ENCODE measurements at regions not wholly inside any gene's neighbourhood (a gene's known extent, or its start where the extent isn't known, plus 50 kb on each side); places are given as distances from the start of the nearest gene placed in this dataset.

DNA sequence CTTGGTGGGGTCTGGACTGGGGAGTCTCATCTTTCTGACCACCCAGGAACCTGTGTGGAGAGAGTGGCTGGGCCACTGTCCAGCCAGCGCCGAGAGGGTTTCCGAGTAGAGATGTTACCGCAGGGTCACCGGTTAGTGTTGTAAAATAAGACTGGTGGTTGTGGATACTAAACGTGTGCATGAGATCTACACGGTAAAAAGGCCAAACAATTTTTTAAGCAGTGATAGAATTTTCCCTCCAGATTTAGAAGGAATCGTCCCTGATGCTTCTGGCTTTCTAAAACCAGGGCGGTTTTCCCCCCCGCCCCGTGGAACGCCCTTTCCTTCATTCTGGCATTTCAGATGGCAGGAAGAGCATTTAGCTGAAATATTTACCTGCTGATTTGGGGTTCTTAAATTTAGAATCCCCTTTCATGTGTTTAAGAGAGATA, 72.6 kb upstream of the PPARA start:
- no peak for DNase-seq (ENCODE audit: low read depth in 2 of 2, low spot score in 1 of 2)

DNA sequence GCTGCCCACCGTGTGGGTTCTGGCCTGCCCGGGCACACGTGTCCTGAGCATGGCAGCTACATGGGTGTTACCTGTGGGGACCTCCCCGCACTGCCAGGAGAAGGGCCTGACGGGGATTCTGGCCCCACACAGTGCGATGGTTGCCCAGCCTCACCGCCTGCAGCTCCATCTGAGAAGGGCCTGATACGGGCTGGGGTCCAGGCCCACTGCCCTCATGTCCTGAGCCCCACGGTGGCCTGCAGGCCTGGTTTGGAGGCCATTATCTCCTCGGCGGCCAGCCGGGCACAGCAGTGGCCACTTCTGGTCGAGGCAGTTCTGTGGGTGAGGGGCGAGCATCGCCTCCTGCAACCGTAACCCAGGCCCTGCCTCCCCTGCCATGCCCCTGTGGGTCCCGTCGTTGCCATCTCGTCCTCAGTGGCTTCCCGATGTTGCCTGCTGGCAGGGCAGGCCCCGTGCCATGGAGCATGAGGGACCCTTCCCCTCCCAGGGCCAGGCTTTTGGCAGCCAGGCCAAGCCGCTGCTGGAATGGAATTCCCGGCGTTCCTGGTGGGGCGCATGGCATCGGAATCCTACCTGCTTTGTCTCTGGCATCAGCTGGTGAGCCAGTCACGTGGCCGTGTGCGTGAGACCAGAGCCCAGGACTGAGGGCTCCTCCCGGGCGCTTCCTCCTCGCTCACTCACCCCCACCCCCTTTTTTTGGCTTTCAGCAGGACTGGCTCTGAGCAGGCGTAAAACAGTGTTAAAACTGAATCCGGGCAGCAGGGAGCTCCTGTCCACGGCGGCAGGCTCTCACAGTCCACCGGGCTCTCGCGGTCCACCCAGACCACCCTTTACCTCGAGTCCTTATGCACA, 71.9 kb upstream of the PPARA start:
- DNase-seq (ENCODE audit: low read depth in 2 of 2, low spot score in 1 of 2), result no peak

DNA sequence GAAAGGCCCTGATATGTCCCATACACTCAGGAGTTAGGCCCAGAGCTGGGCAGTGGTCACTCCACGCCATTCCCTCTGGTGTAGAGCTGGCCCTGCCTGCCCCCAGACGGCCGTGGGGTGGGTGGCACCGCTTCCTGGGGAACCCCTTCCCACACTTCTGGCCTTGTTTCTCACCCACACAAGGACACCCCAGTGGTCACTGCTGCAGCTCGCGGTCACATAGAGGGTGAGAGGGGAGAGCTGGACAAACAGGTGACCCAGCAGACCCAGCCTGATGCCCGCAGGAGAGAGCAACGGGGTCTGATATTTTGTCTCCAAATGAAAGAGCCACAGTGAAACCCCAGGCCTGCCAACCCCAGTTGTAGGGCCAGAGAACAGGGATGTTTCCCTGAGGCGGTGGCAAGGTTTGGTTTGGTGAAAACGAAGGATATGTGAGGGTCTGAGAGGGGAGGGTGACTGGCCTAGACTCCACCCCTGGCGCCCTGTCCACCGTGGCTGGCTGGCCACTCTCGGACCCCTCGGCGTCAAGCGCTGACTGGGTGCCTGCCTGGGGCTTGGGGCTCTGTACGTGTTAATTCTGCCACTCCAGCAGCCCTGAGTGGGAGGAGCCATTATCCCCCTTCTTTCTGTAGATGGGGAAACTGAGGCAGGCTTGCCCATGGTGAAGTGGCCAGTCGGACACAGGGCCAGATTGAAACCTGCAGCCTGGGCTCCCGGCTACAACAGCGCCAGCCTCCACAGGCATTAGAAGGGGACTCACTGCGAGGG, 71.0 kb upstream of the PPARA start:
- no peak for DNase-seq (ENCODE audit: low read depth in 2 of 2, low spot score in 1 of 2)

DNA sequence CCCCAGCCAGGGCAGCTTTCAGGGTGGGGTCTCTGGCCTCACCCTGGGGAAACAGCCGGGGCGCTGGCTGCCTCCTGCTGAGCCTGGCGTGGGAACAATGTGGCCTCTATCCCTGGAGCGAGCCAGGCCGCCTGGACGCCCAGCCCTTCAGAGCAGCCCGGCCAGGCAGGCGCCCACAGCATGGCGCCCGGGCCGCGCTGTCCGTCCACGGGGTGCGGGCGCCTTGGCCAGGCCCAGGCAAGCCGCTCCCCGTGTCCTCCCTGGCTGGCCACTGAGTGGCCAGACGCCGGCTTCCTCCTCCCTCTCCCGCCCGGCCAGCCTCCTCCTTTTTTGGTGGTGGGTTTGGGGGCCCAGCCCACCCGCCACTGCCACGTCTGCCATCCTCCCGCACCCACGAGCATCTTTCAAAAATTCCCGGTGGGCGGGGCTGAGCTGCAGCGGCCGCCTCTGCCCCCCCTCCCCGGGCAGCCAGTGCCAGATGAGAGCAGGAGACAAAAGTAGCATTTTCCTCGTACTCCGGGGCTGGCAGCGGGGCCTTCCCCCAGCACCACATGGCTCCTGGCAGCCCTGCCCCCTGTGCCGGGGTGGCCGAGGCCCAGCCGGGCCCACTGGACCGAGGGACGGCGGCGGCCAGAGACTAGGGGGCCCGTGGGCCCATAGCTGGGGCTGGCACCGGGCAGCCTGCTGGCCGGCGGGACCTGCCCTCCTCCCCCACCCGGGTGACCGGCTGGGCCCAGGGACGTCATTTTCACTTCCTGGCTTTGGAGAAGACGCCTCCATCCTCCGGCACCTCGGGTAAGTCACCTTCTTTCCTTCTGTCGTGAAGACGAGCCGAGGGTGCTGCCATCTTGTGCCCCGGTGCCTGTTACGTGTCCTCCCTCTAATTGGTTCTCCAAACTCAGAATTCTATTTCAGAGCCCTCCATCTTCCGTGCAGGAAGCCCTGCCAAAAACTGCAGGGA, 70.2 kb upstream of the PPARA start:
- DNase-seq (ENCODE audit: low read depth in 2 of 2, low spot score in 1 of 2), result no peak

DNA sequence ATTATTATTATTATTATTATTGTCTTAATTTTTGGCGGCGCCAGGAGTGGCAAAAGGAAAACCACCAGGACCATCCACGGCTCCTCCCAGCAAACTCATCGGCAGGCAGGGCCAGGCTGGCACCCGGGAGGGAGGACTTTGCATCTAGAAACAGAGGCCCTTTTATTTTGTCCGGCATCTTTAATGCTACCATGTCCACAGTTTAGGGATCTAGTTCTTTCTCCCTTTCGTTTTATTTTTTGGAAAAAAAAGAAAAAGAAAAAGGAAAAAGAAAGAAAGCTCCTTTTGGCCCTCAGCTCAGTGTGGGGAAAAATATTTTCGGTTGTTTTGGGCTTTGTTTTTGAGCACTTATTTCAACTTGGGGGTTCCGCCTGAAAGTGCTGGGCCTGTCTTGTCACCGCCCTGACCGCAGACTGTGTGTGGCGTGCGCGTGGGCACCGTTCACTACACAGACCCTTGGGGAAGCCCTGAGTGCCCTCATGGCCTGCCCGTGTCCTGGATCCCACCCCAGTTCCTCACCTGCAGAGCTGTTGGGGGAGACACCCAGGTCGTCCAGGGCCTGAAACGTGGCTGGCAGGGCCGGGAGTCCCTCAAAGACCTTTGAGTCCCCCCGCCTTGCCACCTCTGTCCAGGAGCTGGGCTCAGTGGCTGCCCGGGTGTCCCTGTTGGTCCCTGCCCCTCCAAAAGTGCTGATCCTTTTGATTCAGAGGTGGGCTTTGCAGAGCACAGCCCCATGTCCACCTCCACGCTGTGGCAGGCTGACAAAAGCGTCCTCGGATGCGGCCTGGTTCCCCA, 69.1 kb upstream of the PPARA start:
- no peak for DNase-seq (ENCODE audit: low read depth in 2 of 2, low spot score in 1 of 2)

DNA sequence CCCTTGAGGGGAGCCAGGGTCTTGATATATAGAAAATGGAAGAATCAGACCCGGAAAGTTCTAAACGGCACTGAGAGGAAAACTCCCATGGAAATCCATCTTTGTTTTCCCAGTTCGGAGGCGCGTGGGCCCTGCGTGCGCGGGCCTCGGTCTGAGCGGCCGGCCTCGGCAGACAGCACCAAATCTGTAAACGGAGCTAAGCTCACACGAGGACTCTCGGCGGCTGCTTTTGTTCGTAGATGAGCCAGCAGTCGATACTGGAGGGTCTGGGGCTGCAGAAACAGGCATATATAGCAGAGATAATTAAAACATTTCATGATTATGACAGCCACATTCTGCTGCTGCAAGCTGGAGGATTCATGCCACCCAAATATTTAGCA, 68.5 kb upstream of the PPARA start:
- no peak for DNase-seq (ENCODE audit: low read depth in 2 of 2, low spot score in 1 of 2)

DNA sequence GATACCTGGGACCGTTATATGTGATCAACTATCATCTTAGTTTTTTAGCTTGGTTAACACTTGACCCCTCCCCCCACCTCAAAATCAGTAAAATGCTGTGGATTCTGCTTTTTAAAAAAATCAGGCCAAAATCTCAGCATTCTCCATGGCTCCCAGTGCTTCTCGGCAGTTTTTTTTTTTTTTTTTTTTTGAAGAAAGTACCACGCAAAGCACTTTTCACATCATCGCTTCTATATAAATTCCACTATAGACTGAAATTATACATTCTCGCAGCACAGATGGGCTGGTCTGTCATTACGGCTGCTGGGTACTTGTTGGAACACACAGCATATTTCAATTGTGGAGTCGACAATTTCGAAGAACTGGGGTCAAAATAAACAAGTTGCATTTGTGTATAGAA, 67.7 kb upstream of the PPARA start:
- DNase-seq (ENCODE audit: low read depth in 2 of 2, low spot score in 1 of 2), result no peak

DNA sequence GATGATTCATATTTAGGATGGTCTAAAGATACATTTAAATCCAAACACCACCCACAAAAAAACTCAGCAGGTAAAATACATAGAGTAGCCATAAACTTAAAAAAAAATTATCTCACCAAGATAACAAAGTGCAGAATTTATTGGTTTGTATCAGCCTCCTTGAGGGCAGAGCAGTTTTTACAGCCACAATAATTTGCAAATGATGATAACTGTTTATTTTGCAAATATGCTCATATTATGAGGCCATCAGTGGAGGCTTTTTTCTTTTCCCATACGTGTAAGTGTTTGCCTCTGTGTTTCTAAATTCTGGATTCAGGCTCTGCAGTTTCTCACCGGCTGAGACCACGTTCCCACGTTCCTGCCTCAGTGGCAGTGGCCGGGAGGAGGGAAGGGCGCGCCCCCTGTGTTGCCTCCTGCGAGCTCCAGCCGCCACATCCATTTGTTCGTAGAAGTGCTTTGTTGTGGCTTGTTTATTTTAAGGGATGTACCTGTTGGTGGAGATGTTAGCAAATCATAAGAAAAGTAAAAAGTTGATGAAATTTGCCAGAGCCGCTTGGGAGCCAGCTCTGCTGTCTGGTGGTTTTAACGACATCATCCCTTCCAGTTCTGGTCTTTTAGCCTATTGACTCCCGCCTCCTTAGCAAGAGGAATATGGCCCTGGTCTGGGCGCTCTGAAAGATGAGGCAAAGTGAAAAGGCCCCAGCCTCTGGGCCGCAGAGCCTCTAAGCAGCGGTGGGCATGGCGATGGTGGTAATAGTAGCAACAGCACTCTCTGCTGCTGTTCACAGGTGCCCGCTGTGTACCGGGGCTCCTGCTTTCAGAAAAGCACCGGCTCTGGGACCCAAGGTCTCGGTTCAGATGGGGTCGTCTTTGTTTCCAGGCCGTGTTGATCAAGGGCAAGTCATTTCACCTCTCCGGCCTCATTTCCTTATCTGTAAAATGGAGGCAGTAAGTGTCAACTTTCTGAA, 66.7 kb upstream of the PPARA start:
- no peak for DNase-seq (ENCODE audit: low read depth in 2 of 2, low spot score in 1 of 2)

DNA sequence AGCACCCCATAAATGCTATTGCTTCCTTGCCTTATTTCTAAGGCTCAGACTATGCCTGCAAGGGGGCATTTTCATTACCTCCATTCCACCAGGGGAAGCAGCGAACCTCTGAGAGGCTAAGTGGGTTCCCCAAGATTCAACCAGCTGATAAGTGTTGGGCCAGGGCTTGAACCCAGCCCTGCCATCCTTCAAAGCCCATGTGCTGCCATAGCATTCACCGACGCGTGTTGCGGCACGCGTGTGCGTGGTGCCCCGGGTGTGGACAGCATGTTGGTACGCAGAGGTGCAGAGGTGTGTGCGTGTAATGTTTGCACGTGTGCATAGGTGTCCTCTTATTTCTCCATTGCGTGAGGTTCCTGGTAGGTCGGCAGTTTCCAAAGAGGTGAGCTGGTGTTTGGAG, 66.0 kb upstream of the PPARA start:
- DNase-seq (ENCODE audit: low read depth in 2 of 2, low spot score in 1 of 2), result no peak

DNA sequence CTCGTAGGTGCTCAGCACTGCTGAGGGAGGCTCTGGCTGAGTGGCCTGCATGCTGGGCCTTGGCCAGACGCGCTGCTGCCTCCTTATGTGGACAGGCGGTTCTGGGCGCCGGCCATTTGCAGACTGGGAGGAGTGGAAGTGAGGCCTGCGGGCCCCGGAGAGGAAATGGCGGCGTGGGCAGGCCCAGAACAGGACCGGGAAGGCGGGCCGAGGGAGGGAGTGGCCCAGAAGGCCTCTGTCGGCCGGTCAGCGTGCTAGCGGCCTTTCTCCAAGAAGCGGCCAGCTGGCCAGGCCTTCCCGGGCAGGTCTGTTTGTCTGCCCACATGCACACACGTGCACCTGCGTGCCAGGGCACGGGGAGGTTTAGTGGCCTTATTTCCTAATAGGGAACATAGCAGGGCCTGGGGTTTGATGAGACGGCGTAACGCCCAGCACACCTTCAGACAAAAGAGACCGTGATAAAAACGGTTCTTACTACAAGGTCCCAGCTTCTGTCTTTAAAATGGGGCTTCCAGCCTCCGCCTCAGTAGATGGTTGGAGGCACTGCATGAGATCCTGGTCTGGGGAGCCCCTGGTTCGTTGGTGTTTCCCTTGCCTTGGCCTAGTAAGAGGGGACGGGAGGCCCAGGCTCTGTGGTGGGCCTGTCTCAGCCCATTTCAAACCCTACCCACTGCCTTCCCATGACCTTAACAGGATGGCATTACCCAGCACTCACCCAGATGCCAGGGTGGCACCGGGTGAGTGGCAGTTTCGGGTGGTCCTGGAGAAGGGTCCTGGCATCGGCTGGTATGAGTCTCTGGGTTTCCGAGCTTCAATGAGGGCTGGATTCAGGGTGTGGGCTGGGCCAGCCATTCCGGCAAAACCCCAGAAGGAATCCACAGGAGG, 65.1 kb upstream of the PPARA start:
- DNase-seq (ENCODE audit: low read depth in 2 of 2, low spot score in 1 of 2), result no peak

DNA sequence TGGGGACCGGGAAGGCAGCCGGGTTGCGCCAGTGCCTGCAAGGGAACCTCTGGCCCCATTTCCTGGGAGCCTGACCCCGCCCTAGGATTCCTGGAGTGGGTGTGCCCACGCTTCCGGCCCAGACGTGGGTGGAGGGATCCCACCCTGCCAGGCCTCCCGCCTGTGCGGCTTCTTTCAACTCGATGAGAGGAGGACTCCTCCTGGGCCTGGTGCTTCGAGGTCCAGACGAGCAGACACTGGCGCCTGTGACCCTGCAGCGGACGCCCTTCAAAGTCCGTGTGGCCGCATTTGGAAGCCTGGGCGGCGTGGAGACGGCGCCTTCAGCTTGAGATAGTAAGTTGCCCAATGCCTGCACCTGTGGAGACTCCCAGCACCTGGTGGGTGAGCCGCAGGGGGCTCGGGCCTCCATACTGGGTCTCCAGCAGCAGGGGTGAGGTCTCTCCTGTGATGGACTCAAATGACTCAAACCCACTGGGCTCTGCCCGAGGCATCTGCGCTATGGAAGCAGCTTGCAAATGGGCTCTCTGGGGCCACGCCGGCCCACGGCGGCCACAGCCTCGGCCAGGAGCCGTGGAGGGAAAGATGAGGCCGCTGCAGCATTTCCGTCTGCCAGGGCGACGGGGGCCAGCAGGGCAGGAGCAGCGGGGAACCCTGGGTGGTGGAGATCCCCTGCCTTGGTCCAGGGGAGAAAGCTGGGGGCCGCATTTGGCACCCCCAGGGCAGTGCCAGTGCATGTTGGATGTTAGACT, 64.3 kb upstream of the PPARA start:
- no peak for DNase-seq (ENCODE audit: low read depth in 2 of 2, low spot score in 1 of 2)

DNA sequence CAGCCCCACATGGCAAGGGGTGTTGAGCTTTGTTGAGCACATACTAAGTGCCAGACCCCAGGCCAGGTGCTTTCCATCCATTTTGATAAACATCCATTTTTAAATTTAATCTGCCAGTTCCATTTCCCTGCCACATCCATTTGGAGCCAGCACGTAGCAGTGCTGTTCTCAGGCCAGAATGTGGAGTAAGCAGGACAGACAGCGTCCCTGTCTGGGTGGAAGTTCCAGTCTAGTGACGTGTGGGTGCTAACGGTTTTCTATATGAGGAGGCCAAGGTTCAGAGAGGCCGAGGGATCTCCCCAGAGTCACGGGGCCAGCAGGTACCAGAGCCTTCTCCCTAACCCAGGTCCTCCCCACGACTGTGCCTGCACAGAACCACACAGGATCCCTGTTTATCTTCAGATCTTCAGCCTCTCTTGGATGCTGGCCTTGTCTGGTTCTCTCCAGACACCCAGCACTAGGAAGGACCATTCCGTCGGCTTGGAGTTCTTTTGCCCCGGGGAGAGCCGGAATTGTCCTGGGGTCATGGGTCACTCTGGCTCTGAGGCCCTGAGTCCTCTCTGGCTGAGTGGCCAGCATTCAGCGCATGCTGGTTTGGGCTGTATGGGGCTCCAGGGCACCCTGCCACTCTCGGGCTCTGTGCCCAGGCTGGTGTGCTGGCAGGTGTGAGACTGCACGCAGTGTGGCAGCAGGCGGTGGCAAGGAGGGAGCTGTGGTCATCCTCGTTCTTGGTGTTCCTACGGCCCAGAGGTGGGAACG, 63.6 kb upstream of the PPARA start:
- DNase-seq (ENCODE audit: low read depth in 2 of 2, low spot score in 1 of 2), result no peak

DNA sequence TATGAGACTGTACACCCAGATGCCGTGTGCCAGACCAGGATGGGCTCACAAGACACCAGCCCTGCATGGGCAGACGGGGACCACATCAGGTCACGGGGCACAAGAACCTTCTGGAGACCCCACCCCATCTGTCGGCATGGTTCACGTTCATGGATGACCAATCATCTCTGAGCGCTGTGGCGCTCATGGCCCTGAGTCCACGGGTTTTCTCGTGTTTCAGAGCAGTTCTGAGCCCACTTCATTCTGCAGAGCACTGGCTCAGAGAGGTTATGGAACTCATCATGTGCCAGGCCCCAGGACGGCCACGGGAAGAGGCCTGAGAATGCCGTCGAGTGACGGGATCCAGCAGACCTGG, 63.0 kb upstream of the PPARA start:
- no peak for DNase-seq (ENCODE audit: low read depth in 2 of 2, low spot score in 1 of 2)

DNA sequence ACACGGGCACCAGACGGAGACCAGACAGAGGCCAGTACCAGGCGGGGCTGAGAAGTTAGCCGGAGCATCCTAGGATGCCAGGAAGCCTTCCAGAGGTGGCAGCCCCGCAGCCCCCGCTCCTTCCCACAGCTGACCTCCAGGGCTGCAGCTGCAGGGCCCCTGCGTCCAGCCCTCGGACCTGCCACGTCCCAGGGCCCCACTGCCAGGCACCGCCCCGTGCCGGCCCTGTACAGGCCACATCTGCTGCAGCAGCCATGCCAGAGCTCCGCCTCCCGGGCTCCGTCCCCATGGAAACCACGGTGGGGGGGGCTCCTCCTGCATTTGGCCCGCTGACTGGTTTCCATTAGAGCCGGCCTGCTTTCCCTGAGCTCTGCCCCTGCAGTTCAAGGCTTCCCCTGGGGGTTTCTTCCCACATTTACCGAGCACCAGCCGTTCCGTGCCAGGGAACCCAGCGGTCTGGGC, 62.5 kb upstream of the PPARA start:
- DNase-seq (ENCODE audit: low read depth in 2 of 2, low spot score in 1 of 2), result no peak

DNA sequence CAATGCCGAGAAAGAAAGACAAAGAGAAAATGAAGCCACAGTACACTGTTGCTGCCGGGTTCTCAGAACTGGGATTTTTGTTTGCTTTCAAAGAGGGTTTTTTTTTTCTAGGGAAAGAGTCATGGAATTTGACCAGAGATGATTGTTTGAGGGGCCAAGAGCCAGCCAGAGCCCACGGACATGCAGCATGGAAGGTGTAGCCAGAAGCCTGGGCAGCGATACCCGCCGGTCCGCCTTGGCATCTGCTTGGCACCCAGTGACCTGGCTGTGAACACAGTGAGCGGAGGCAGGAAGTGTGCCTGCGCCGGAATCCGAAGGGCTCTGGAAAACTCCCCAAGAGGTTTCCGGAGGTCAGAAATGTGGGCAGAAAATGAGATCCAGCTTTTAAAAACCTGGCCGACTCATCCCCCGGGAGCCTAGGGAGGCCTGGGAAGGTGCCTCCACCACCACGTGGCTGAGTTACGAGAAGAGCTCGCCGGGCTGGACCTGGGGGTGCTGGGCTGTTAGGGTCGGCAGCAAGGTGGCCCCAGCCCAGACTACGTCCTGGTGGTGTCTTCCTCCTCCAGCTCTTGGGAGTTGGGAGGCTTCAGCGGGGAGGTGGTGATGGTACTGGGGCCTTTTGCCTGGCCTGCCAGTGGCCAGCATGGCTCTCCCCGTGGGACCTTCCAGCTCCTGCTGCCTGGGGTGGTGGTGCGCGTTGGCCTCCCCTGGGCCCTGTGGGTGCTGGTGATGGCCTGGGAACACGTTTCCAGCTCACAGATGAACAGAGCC, 61.6 kb upstream of the PPARA start:
- DNase-seq (ENCODE audit: low read depth in 2 of 2, low spot score in 1 of 2), result no peak

DNA sequence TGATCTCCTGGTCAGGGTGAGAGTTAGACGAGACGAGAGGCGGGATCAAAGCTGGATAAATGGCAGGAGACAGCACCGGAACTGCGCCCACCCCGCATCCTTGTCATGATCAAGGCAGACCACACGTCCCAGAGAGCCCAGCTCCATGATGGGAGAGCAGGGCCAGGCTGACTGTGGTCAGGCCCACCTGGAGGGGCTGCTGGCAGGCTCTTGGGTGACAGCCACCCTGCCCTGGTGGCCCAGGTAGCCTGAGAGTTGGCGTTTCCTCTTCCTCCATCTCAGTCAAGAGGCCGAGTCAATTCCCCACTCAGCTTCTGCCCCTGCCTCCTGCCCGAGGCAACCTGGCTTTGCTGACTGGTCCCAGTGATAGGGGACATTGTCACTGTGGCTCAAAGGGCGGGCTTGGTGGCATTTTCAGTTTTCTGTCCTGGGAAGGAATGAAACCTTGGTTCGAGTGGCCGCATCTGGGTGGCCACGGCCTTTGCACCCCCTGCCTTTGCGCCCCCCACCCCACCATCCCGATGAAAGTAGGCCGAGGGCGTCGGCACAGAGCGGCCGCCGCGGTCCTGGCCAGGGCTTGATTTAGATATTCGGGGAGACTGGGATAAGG, 60.8 kb upstream of the PPARA start:
- no peak for DNase-seq (ENCODE audit: low read depth in 2 of 2, low spot score in 1 of 2)
